Keratinocyte (primary cell): ENCODE measurements at regions not wholly inside any gene's neighbourhood (a gene's known extent, or its start where the extent isn't known, plus 50 kb on each side); places are given as distances from the start of the nearest gene placed in this dataset.

ENCODE experiments used
- DNase-seq: peaks from one replicate; pipeline ENCODE4 v3.0.0-alpha.2; 2011; ENCODE audit warnings: low read depth, missing footprints, low spot score
- FAIRE-seq: peaks from 2 replicates; lab custom pipeline; 2011; peaks lifted over from hg19 to GRCh38; lab: Jason Lieb, UNC
- H2AFZ ChIP-seq: 2 replicates; pipeline ENCODE4 v1.6.0; 2012; ENCODE audit warnings: low read length, control low read depth, inconsistent platforms; ENCODE audit not compliant: control insufficient read depth
- H3K27ac ChIP-seq: 2 replicates; pipeline ENCODE4 v1.5.1; 2011; ENCODE audit warnings: low read length; ENCODE audit not compliant: control insufficient read depth, insufficient read depth
- H3K27me3 ChIP-seq: 3 replicates; pipeline ENCODE4 v1.6.0; 2011; ENCODE audit warnings: low read length; ENCODE audit not compliant: control insufficient read depth, insufficient read depth; ENCODE audit errors: extremely low read depth
- H3K36me3 ChIP-seq, 2 experiments: 2 replicates in 1 of 2; 3 replicates in 1 of 2; pipeline ENCODE4 v1.5.1; 2011; ENCODE audit warnings: low read length in 2 of 2, mild to moderate bottlenecking in 1 of 2; ENCODE audit not compliant: control insufficient read depth in 2 of 2, insufficient read depth in 2 of 2; ENCODE audit errors: extremely low read depth in 1 of 2
- H3K4me1 ChIP-seq: 3 replicates; pipeline ENCODE4 v1.5.1; 2011; ENCODE audit warnings: low read length; ENCODE audit not compliant: control insufficient read depth, insufficient read depth; ENCODE audit errors: extremely low read depth
- H3K4me2 ChIP-seq: 3 replicates; pipeline ENCODE4 v1.6.0; 2011; ENCODE audit warnings: low read depth, low read length; ENCODE audit not compliant: control insufficient read depth, insufficient read depth; ENCODE audit errors: extremely low read depth
- H3K4me3 ChIP-seq, 3 experiments: fragments of 200-600 bp in 1 of 3; sonication (generic) in 1 of 3; 2 replicates in 2 of 3; 3 replicates in 1 of 3; pipeline ENCODE4 v1.5.1; 2011 to 2016; ENCODE audit warnings: low read length in 3 of 3, mild to moderate bottlenecking in 3 of 3, control low read depth in 2 of 3, inconsistent platforms in 1 of 3, low read depth in 1 of 3, mixed read lengths in 1 of 3, mixed run types in 1 of 3, moderate library complexity in 1 of 3; ENCODE audit not compliant: control insufficient read depth in 2 of 3, insufficient read depth in 2 of 3; ENCODE audit errors: extremely low read depth in 1 of 3
- H3K79me2 ChIP-seq: 2 replicates; pipeline ENCODE4 v1.6.0; 2012; ENCODE audit warnings: low read length; ENCODE audit not compliant: control insufficient read depth, insufficient read depth
- H3K9ac ChIP-seq: 3 replicates; pipeline ENCODE4 v1.6.0; 2011; ENCODE audit warnings: low read length; ENCODE audit not compliant: control insufficient read depth, insufficient read depth; ENCODE audit errors: extremely low read depth
- H3K9me1 ChIP-seq: 3 replicates; pipeline ENCODE4 v1.6.0; 2011; ENCODE audit warnings: low read length; ENCODE audit not compliant: control insufficient read depth, insufficient read depth; ENCODE audit errors: extremely low read depth
- H3K9me3 ChIP-seq: 2 replicates; pipeline ENCODE4 v1.5.1; 2012; ENCODE audit warnings: low read depth, low read length; ENCODE audit not compliant: control insufficient read depth
- H4K20me1 ChIP-seq: 3 replicates; pipeline ENCODE4 v1.6.0; 2011; ENCODE audit warnings: low read length; ENCODE audit not compliant: control insufficient read depth, insufficient read depth; ENCODE audit errors: extremely low read depth
- EZH2 ChIP-seq: IDR thresholded peaks from one replicate; pipeline ENCODE4 v1.6.1; 2012; ENCODE audit warnings: inconsistent platforms, mild to moderate bottlenecking, low read length, moderate library complexity
- dilution Hi-C: fragments of 300-500 bp; cut with MboI; formaldehyde crosslinking; loops from one replicate; pipeline ENCODE4 v1.7.0; 2020; ENCODE audit warnings: low sequenced_read_pairs; ENCODE audit not compliant: extremely low pct_ligation_motif_present
- TF ChIP-seq, protein P1 (sequence below), 3 experiments: IDR thresholded peaks in 1 of 3; conservative IDR thresholded peaks in 1 of 3; optimal IDR thresholded peaks in 1 of 3; 2 replicates in 2 of 3; 3 replicates in 1 of 3; pipeline versions ENCODE3 to v1.5.1; 2011; ENCODE audit warnings: low read length in 3 of 3, mild to moderate bottlenecking in 3 of 3, moderate library complexity in 2 of 3, control low read depth in 1 of 3, inconsistent platforms in 1 of 3; ENCODE audit not compliant: insufficient read depth in 2 of 3; ENCODE audit errors: extremely low read depth in 1 of 3

DNA sequence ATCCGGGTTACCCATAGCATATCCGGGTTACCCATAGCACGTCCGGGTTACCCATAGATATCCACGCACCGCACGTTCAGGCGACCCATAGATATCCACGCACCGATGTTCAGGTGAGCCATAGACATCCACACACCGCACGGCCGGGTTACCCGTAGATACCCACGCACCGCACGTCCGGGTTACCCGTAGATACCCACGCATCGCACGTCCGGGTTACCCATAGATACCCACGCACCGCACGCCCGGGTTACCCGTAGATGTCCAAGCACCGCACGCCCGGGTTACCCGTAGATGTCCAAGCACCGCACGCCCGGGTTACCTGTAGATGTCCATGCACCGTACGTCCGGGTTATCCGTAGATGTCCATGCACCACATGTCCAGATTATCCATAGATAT, 60.3 kb upstream of the SYT1 start:
- Histone ChIP-seq H3K27me3 (no peaks in the 10 kb centered on the region), H3K4me1 (no peaks in the 10 kb centered on the region), H3K36me3 (no peaks in the 10 kb centered on the region), H3K9me3 (no peaks in the 10 kb centered on the region), H3K4me3 (no peak overlapping the region), H2AFZ (no peak overlapping the region), H4K20me1 (no peaks in the 10 kb centered on the region), H3K79me2 (no peaks in the 10 kb centered on the region), H3K9me1 (no peaks in the 10 kb centered on the region), H3K4me2 (no peak overlapping the region), H3K9ac (no peak overlapping the region), H3K27ac (no peak overlapping the region)
- DNase-seq: no peak
- FAIRE-seq: no peak
- dilution Hi-C loops: no loop called here
- TF ChIP-seq, protein P1, sequence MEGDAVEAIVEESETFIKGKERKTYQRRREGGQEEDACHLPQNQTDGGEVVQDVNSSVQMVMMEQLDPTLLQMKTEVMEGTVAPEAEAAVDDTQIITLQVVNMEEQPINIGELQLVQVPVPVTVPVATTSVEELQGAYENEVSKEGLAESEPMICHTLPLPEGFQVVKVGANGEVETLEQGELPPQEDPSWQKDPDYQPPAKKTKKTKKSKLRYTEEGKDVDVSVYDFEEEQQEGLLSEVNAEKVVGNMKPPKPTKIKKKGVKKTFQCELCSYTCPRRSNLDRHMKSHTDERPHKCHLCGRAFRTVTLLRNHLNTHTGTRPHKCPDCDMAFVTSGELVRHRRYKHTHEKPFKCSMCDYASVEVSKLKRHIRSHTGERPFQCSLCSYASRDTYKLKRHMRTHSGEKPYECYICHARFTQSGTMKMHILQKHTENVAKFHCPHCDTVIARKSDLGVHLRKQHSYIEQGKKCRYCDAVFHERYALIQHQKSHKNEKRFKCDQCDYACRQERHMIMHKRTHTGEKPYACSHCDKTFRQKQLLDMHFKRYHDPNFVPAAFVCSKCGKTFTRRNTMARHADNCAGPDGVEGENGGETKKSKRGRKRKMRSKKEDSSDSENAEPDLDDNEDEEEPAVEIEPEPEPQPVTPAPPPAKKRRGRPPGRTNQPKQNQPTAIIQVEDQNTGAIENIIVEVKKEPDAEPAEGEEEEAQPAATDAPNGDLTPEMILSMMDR (optimal IDR thresholded peaks at IDR 0.05 in 1 of 3, IDR thresholded peaks at IDR 0.05 in 1 of 3, conservative IDR thresholded peaks at IDR 0.05 in 1 of 3; ENCODE audit: extremely low read depth in 1 of 3, insufficient read depth in 2 of 3, low read length in 3 of 3): no peak
- no peak for TF ChIP-seq EZH2
